SK-MEL-5 (cell line): ENCODE measurements at regions not wholly inside any gene's neighbourhood (a gene's known extent, or its start where the extent isn't known, plus 50 kb on each side); places are given as distances from the start of the nearest gene placed in this dataset.
"Not testable (repeated sequence)": the region's sequence is repeated elsewhere in the genome, so short reads cannot be mapped to it uniquely, and the experiment has no call there.

Source experiments
- DNase-seq: peaks from one replicate; pipeline ENCODE4 v3.0.0-alpha.2; 2016; ENCODE audit warnings: low read depth, low spot score
- in situ Hi-C: cut with HindIII; loops from 2 replicates; pipeline ENCODE4 v1.10.0; 2016; ENCODE audit warnings: low sequenced_read_pairs, high pct_unique_total_duplicates, low pct_unique_long_range_greater_than_20kb

DNA sequence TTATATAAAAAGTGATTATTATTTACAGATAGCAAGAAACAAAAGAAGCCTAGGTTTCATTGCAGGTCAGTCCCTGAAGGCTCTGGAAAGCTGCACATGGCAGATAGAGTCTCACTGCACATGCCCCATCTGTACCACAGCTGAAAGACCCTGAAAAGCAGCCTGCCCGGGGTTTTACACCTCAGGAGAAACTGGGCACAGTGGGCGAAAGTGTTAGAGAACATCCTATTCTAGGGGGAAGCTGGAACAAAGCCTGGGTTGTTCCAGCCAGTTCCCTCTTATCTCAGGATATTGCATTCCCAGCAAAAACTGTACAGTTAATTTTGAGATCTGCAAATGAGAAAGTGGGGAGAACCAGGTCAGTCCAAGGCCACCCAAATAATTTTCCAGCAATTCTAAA is 419.7 kb downstream of the CNTNAP4 start:
- in situ Hi-C loops: no loop called here

DNA sequence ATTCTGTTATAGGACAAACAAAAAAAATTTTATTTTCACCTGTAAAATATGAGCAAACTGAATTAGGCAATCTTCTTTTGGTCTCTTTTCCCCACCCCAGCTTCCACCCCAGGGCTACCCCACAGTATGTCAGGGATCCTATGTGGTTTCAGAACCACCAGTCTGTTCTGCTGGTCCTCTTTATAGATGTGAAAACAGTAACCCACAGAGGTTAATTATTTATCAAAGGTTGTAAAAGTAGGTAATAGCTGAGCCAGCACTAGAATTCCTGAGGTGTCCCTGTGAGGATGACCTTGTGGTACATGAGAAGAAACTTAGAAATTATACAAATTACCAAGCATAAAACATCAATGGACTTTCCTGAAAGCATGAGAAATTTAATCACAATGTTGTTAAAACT is 428.7 kb downstream of the CNTNAP4 start:
- in situ Hi-C loops: no loop called here
- no peak for DNase-seq

More for the DNA sequence above, 419.7 kb downstream of the CNTNAP4 start:
- DNase-seq: no peak

DNA sequence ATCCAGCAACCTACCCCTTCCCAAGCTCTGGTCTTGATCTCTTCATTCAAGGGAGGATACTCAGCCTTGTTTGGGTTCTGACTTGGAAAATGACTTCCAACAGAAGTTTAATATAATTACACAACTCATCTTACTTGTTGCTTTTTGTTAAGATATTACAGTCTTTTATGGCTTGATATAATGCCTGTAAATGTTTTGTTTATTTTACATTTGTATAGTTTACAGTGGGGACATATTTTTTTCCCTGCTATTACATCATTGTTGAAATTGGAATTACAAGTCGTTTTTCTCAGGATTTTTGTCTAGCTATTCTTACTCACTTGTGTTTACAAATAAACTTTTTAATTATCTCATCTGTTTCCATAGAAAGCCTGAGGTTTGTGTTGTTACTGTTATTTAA is 436.0 kb downstream of the CNTNAP4 start:
- in situ Hi-C loops: no loop called here
- no peak for DNase-seq

DNA sequence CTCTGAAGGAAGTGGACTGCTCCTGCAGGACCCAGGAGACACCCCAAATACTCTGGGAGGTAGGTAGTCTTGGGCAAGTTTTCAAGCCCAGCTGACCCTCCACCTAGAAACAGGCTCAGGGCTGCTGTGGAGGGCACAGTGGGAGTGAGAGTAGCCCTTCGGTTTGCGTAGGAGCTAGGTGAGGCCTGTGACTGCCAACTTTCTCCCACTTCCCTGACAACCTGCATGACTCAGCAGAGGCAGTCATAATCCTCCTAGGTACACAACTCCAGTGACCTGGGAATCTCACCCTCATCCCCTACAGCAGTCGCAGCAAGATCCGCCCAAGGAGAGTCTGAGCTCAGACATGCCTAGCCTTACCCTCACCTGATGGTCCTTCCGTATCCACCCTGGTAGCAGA is 439.1 kb downstream of the CNTNAP4 start:
- in situ Hi-C loops, DNase-seq: not testable (repeated sequence)

DNA sequence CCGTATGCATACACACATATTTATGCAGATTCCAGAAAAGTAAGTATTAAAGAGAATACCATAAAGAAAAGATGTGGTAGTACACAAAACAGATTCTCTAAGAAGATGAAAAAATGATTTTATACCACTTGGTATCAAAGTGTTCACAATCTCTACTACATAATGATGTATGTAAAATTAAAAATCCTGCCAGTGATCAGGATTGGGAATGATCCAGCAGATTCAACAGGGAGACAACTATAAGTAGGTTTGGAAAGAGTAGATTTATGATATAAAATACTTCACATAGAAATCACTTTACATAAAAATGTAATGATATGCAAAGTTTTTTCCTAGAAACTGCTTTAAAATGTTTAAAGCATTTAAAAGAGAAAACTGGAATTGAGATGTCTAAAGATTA is 447.0 kb downstream of the CNTNAP4 start:
- in situ Hi-C loops: no loop called here
- no peak for DNase-seq

DNA sequence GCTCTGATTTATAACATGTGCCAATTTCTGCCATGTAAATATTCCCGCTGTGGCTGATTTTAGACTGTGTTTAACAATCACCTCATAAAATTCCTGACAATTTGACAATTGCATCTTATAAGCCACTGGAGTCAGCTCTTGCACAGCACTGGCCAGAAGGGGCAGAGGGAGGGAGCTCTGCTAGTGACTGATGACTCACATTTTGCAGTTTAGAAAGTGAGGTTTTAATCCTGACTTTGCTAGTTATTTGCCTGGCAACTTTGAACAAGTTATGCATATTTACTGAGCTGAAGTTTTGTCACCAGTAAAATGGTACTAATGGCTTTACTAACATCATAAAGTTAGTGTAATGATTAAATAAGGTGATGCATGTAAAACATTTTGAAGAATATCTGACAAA is 452.3 kb downstream of the CNTNAP4 start:
- in situ Hi-C loops: no loop called here
- DNase-seq: peak; percentile 24

DNA sequence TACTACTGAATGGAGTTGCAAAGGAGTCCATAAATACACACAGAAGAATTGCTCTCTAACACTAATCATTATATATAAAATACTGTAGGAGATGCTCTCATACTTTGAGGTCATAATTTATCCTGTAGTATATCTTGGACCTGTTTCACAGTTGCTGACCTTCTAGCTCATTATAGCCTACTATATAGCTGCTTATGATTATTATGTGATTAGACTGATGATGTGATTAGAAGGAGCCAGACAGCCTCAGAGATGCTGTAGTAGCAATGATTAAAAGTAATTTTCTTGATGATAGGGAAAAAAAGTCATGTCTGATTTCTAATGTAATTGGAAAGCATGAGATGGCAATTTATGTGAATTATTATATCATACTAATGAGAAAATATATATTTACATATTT is 455.7 kb downstream of the CNTNAP4 start:
- in situ Hi-C loops: no loop called here
- DNase-seq: no peak

DNA sequence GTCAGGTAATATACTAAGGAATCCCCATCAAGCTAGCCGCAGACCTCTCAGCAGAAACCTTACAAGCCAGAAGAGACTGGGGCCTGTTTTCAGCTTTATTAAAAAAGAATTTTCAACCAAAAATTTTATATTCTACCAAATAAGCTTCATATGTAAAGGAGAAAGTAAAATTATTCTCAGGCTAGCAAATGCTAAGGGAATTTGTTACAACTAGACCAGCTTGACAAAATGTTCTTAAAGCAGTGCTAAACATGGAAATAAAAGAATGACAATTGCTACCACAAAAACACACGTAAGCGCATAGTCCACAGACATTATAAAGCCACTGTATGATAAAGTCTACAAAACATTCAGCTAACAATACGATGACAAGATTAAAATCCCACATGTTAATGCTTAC is 449.4 kb upstream of the MON1B start:
- DNase-seq: no peak
- in situ Hi-C loops: no loop called here

DNA sequence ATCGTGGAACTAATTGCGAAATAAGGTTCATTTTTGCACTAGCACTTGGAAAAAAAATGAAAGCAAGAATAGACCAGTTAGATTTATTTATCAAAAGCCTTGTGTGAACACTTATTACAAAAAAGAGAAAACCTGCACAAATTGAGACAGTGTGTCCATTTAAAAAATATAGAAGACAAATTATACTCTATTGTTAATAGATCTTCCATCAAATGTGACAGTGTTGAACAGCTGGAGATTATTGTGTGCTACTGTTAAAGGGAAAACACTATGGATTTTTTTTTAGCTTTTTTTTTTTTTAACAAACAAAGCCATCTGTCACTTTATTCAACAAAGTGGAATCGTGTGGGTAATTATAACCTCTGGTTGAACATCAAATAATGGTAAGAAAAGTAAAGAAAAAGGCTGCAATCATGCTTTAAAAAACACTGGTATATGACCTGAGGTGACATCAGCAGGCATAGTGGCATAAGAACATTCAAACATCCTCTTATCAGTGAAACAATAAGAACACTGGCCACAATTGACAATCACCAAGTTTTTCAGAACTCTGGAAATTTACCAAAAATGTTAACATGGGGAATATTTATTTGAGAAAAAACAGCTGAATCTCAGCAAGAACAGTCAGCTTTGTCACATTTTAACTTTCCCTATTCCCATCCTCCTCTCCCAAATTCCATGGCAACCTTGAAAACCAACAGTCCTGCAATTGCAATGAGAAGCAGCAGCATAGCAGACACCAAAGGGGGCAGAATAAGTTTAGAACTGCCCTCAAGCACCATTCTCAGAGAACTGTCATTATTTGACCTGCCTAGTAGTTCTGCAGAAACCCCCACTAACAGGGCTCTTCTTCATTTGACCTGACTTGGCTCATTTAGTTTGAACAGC is 442.3 kb upstream of the MON1B start:
- in situ Hi-C loops: no loop called here

DNA sequence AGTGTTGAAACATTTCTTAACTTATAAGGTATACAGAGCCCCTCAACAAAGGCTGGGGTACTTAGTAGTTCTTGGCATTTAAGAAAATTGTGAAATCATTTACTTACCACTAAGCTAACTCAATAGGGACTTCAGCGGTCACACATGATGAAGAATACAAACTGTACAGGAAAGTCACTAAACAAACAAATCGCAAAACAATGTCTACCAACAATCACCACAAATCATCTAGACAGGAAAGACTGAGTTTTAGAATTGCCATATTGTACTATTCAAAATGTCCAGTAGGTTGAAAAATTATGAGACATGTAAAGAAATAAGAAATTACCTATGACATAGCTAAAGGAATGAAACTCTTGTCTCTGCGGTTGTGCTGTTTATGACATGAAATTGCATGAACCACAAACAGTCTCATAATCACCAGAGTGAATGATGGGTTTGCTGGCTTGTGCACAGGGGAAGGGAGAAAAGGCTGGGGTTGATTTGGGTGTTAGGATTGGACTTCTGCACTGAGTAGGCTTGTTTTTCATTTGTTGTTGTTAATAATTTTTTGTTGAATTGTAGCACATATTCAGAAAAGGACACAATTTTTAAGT is 441.1 kb upstream of the MON1B start:
- in situ Hi-C loops: no loop called here
- DNase-seq: no peak

More for the DNA sequence above, 442.3 kb upstream of the MON1B start:
- no peak for DNase-seq

DNA sequence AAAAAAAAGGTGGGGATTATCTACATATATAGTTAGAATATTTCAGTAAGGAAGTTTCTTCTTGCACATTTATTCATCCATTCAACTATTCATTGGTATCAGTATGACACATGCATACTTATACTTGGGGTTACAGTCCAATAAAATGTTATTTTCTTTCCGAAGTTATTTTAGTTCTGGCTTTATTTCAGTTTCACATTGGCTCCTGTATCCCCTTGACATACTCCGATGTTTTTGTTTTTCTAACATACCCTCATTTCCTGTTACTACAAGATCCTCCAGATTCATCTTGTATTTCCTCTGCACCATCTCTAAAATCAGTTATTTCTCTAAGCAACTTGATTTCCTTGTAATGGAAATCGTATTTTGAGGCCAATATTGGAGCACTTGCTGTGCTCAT is 435.5 kb upstream of the MON1B start:
- no peak for DNase-seq
- in situ Hi-C loops: no loop called here

DNA sequence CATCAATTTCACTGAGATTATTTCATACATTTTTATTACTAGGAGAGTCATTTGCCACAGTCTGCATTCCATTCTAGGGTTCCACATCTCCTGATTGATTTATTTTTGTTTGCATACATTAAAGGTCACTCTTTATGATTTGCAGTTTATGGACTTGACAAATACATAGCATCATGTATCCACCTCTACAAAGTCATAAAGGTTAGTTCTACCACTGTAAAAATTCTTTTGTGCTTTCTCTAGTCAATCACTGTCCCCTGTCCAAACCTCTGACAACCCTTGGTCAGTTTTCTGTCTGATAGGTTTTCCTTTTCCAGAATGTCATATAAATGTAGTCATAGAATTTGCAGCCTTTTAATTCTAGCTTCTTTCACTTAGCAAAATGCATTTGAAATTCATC is 434.6 kb upstream of the MON1B start:
- in situ Hi-C loops: no loop called here
- no peak for DNase-seq

DNA sequence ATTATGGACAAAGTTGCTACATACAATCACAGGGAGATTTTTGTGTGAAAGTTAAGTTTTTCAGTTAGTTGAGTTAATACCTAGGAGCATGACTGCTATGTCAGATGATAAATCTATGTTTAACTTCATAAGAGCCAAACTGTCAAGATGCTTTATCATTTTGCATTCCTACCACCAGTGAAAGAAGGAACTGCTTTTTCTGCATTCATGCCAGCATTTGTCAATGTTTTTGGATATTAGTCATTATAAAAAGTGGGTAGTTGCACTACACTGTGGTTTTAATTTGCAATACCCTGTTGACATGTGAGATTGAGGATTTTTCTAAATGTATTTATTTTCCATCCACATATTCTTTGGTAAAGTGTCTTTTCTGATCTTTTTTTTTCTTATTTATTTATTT is 434.0 kb upstream of the MON1B start:
- in situ Hi-C loops: no loop called here
- no peak for DNase-seq

DNA sequence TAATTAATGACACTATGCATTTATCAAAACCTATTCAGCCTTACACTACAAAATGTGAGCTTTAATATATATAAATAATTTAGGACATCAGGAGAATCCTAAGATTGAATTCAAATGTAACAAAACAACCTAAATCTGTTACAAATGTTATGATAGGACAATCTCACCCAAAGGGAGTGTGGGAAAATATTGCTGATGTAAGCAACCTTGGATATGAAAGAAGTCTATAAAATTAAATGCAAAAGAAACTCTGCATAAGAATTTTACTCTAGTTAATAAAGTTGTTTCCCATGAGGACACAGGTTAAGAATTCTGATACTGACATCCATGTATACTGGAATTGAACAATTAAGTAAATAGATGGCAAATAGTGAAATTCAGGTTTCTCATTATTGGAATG is 424.5 kb upstream of the MON1B start:
- DNase-seq: no peak
- in situ Hi-C loops: no loop called here

DNA sequence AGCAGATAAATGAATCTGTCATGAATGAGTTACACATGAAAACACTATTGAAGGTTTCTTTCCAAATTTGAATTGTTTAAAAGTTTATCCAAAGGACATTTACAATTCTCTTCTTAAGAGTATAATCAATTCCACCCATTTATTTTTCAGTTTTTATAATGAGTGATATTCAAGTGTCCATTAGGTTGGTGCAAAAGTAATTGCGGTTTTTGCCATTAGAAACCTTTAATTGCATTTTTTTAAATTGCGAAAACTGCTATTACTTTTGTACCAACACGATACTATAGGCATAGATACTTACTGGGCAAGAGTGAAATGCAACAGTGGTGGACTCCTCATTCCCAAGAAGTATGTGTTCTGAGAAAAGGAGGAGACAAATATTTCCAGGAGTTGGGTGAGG is 422.7 kb upstream of the MON1B start:
- DNase-seq: no peak
- in situ Hi-C loops: no loop called here

DNA sequence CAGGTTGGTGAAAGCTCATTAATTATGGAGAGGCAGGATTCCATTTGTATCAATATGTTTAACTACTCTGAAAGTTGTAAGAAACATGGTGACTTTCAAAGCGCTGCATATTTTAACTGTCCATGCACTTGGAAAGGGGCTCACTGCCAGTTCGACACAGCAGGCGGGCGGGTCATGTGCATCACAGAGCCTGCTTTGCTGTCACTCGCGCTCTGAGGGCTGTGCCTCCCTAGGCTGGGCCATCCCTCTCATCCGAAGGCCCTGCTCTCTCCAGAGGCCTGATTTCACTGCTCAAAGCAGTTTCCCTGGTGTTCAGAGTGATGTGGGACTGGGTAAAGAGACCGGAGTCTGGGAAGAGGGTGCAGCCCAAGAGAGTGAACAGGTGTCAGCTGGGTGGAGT is 422.0 kb upstream of the MON1B start:
- in situ Hi-C loops: no loop called here
- DNase-seq: no peak

DNA sequence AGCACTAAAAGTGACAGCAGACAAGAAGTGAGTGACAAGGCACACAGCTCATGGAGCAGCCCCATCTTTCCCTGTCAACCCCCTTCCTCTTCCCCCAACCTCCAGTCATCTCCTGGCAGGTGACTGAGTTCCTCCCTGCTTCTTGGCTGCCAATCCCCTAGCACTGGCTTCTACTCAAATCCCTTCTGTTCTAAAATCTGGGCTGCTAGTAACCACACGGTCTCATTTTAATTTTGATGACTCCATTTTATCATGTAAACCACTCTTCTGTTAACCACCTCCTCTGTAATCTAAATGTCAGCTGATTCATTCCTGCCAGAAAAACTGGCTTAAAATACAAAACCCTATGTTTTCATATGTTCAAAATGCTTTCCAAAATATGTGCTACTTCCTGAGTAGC is 419.8 kb upstream of the MON1B start:
- DNase-seq: no peak
- in situ Hi-C loops: no loop called here

DNA sequence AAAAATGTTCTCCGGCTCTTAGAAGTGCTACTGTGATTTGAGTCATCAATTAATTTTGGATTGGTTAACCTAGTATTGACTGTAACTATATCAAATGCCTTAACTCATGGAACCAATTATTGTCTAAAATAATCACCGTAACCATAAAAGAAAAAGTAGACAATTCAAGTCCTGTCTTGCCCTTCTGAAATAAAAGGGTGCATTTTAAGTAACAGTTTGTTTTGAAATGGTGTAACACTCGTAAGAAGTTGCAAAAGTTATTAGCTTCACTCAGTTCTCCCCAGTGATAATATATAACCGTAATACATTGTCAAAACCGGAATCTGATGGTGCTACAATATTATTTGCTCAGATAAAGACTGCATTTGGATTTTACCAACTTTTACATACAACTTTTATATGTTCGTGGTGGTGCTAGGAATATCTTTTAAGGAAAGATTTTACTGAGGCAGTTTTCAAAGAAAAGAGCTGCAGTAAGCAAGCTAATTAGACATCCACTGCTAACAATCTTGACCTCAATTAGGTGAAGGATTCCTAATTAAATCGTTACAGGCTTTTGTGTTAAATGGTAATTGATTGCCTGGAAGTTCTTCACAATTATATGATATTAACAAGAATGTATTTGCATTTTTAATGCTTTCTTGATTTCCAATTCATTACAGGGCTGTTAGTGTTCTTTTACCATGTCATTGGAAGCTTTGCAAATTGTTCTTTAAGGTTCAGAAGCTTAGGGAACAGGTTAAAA is 413.1 kb upstream of the MON1B start:
- no peak for DNase-seq
- in situ Hi-C loops: no loop called here

DNA sequence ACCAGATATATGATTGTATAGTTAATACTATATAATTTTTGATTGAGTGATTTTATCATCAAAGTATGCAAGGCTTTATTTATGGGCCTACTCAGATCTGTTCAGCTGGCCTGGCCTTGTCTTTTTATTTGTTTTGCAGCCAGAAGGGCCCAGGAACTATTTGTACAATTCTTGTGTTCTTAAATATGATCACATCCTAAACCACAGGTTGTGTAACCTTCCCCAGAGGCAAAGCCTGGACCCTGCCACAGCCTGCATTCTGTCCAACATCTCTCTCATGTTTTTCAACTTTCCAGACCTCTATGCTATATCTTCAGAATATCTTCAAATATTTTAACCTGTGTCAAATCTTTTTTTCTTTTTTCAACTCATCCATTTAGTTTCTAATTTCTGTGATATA is 410.4 kb upstream of the MON1B start:
- DNase-seq: no peak
- in situ Hi-C loops: no loop called here
